Cardiac muscle cell (in vitro differentiated cells and primary cell): ENCODE measurements at regions not wholly inside any gene's neighbourhood (a gene's known extent, or its start where the extent isn't known, plus 50 kb on each side); places are given as distances from the start of the nearest gene placed in this dataset.
"Not testable (repeated sequence)": the region's sequence is repeated elsewhere in the genome, so short reads cannot be mapped to it uniquely, and the experiment has no call there.

Source experiments
- DNase-seq, 2 donors: peaks; one replicate each; pipeline versions ENCODE4 v3.0.0 to v3.0.0-alpha.2; 2010 to 2017; ENCODE audit warnings: low read depth in 1 of 2, low spot score in 1 of 2
- H3K27ac ChIP-seq: fragments of 200-600 bp; sonication (generic); 2 replicates; pipeline ENCODE4 v1.5.1; 2016
- H3K27me3 ChIP-seq: fragments of 200-600 bp; sonication (generic); 2 replicates; pipeline ENCODE4 v1.6.0; 2016; ENCODE audit warnings: control low read depth
- H3K36me3 ChIP-seq: fragments of 200-600 bp; sonication (generic); 2 replicates; pipeline ENCODE4 v1.5.1; 2016; ENCODE audit warnings: control low read depth
- H3K4me1 ChIP-seq: fragments of 200-600 bp; sonication (generic); 2 replicates; pipeline ENCODE4 v1.8.1; 2017; ENCODE audit warnings: low read depth, mild to moderate bottlenecking, mixed run types
- H3K4me3 ChIP-seq: fragments of 200-600 bp; sonication (generic); 2 replicates; pipeline ENCODE4 v1.5.1; 2016; ENCODE audit warnings: mild to moderate bottlenecking
- H3K9me3 ChIP-seq: fragments of 200-600 bp; sonication (generic); 2 replicates; pipeline ENCODE4 v1.5.1; 2017; ENCODE audit warnings: low read depth, mild to moderate bottlenecking, control low read depth
- TF ChIP-seq, protein P1 (sequence below): IDR thresholded peaks from 2 replicates; pipeline ENCODE4 v1.5.1; 2012; ENCODE audit warnings: low read depth, mild to moderate bottlenecking, low read length

GRCh38 chr3:166829896-166830295, 550.2 kb downstream of the ZBBX start:
- H3K4me1 ChIP-seq = no peaks in the 10 kb centered on the region
- H3K4me3 ChIP-seq = no peak overlapping the region
- TF ChIP-seq, protein P1, sequence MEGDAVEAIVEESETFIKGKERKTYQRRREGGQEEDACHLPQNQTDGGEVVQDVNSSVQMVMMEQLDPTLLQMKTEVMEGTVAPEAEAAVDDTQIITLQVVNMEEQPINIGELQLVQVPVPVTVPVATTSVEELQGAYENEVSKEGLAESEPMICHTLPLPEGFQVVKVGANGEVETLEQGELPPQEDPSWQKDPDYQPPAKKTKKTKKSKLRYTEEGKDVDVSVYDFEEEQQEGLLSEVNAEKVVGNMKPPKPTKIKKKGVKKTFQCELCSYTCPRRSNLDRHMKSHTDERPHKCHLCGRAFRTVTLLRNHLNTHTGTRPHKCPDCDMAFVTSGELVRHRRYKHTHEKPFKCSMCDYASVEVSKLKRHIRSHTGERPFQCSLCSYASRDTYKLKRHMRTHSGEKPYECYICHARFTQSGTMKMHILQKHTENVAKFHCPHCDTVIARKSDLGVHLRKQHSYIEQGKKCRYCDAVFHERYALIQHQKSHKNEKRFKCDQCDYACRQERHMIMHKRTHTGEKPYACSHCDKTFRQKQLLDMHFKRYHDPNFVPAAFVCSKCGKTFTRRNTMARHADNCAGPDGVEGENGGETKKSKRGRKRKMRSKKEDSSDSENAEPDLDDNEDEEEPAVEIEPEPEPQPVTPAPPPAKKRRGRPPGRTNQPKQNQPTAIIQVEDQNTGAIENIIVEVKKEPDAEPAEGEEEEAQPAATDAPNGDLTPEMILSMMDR = no peak

GRCh38 chr3:166818464-166818863, 561.6 kb downstream of the ZBBX start:
- H3K4me1 ChIP-seq = no peaks in the 10 kb centered on the region
- no peak overlapping the region for H3K4me3 ChIP-seq
- DNase-seq = no peak
- no peak overlapping the region for H3K27ac ChIP-seq
- H3K36me3 ChIP-seq = no peaks in the 10 kb centered on the region
- no peaks in the 10 kb centered on the region for H3K9me3 ChIP-seq
- TF ChIP-seq, protein P1 = no peak
- H3K27me3 ChIP-seq = no peaks in the 10 kb centered on the region

More at GRCh38 chr3:166829896-166830295, 550.2 kb downstream of the ZBBX start:
- Histone ChIP-seq H3K9me3 (no peaks in the 10 kb centered on the region), H3K36me3 (no peaks in the 10 kb centered on the region), H3K27me3 (no peaks in the 10 kb centered on the region), H3K27ac (no peak overlapping the region)
- no peak for DNase-seq

DNA sequence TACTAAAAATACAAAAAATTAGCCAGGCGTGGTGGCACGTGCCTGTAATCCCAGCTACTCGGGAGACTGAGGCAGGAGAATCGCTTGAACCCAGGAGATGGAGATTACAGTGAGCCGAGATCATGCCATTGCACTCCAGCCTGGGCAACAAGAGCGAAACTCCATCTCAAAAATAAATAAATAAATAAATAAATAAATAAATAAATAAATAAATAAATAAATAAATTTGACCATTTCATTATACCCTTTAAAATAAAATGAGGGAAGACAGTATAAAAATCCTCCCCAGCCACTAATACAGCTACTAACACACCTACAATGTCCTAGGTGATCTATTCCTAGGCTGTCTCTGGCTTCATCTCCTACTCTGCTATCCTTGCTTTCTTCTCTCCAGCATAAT, 562.8 kb downstream of the ZBBX start:
- not testable (repeated sequence) for H3K4me3 ChIP-seq, H3K4me1 ChIP-seq, H3K36me3 ChIP-seq, H3K27me3 ChIP-seq, H3K9me3 ChIP-seq, H3K27ac ChIP-seq, DNase-seq

GRCh38 chr3:166810741-166811445, 569.2 kb downstream of the ZBBX start:
- Histone ChIP-seq H3K4me3 (no peak overlapping the region), H3K36me3 (no peaks in the 10 kb centered on the region), H3K27me3 (no peaks in the 10 kb centered on the region), H3K27ac (no peak overlapping the region), H3K4me1 (no peaks in the 10 kb centered on the region), H3K9me3 (no peaks in the 10 kb centered on the region)
- TF ChIP-seq, protein P1 = no peak
- no peak for DNase-seq

DNA sequence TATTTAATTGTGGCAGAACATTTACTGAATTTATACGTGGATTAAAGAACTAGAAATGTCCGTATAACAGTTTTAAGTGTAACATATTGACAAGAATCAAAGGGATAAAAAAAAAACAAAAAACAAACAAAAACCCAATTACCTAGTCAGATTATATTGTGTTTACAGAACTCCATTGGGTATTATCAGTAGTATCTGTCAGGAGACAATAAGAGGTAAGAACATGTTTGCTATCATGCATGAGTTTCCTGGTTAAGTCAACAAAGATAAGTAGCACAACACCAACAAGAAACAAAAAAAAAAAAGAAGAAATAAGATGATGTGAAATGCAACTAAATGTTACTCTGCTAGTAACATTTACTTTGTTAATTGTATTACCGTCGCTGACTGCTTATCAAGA, 570.6 kb downstream of the ZBBX start:
- H3K9me3 ChIP-seq = no peaks in the 10 kb centered on the region
- H3K27ac ChIP-seq = no peak overlapping the region
- H3K4me1 ChIP-seq = no peaks in the 10 kb centered on the region
- H3K36me3 ChIP-seq = no peaks in the 10 kb centered on the region
- DNase-seq = no peak
- H3K27me3 ChIP-seq = no peaks in the 10 kb centered on the region
- TF ChIP-seq, protein P1 = no peak
- H3K4me3 ChIP-seq = no peak overlapping the region

GRCh38 chr3:166788936-166789335, 591.2 kb downstream of the ZBBX start:
- H3K27ac ChIP-seq = no peak overlapping the region

More at GRCh38 chr3:166788936-166789335, 591.2 kb downstream of the ZBBX start:
- H3K9me3 ChIP-seq = no peaks in the 10 kb centered on the region
- no peaks in the 10 kb centered on the region for H3K4me1 ChIP-seq
- TF ChIP-seq, protein P1 = no peak
- no peaks in the 10 kb centered on the region for H3K36me3 ChIP-seq
- no peak overlapping the region for H3K4me3 ChIP-seq
- DNase-seq = no peak
- no peaks in the 10 kb centered on the region for H3K27me3 ChIP-seq
